Bronchial epithelial cell (primary cell): ENCODE measurements at regions not wholly inside any gene's neighbourhood (a gene's known extent, or its start where the extent isn't known, plus 50 kb on each side); places are given as distances from the start of the nearest gene placed in this dataset.
A peak's percentile ranks its signal among the peaks of the same experiment; 100 is the strongest.

Experiments
- DNase-seq: peaks from one replicate; pipeline ENCODE4 v3.0.0-alpha.2; 2010; ENCODE audit warnings: low read depth
- FAIRE-seq: peaks from 2 replicates; lab custom pipeline; 2011; peaks lifted over from hg19 to GRCh38; lab: Jason Lieb, UNC
- H3K27me3 ChIP-seq: 2 replicates; pipeline ENCODE4 v1.5.1; 2011; ENCODE audit warnings: low read length; ENCODE audit not compliant: control insufficient read depth, insufficient read depth
- H3K36me3 ChIP-seq: 2 replicates; pipeline ENCODE4 v1.5.1; 2011; ENCODE audit warnings: low read length; ENCODE audit not compliant: control insufficient read depth, insufficient read depth
- H3K4me3 ChIP-seq: 2 replicates; pipeline ENCODE4 v1.5.1; 2011; ENCODE audit warnings: mild to moderate bottlenecking, low read depth, low read length, control low read depth
- TF ChIP-seq, protein P1 (sequence below): IDR thresholded peaks from 2 replicates; pipeline ENCODE4 v1.5.1; 2011; ENCODE audit warnings: mild to moderate bottlenecking, moderate library complexity, low read length, control low read depth, inconsistent platforms; ENCODE audit not compliant: insufficient read depth, severe bottlenecking

DNA sequence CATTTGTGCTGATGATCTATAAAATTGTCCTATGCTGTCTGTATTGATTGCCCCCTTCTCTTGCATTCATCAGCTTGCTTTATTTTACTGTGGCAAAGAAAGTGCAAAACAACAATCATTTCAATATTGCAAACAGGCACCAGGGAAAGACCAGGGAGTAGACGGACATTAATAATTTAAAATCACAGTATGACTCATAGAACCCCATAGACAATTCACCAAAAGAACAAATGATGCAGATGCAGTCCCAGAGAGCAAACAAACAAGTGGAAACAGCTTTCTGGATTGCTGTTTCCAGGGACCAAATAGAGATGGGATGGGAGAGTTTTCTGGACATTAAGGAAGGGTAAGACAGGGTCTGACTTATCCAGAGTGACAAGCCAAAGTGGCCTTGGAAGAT lies 70.1 kb downstream of the ABCC12 start:
- peaks cover 3% of the 10 kb centered on the region for H3K27me3 ChIP-seq
- FAIRE-seq (no peak), DNase-seq (no peak)
- no peak overlapping the region for H3K4me3 ChIP-seq
- no peaks in the 10 kb centered on the region for H3K36me3 ChIP-seq
- TF ChIP-seq, protein P1, sequence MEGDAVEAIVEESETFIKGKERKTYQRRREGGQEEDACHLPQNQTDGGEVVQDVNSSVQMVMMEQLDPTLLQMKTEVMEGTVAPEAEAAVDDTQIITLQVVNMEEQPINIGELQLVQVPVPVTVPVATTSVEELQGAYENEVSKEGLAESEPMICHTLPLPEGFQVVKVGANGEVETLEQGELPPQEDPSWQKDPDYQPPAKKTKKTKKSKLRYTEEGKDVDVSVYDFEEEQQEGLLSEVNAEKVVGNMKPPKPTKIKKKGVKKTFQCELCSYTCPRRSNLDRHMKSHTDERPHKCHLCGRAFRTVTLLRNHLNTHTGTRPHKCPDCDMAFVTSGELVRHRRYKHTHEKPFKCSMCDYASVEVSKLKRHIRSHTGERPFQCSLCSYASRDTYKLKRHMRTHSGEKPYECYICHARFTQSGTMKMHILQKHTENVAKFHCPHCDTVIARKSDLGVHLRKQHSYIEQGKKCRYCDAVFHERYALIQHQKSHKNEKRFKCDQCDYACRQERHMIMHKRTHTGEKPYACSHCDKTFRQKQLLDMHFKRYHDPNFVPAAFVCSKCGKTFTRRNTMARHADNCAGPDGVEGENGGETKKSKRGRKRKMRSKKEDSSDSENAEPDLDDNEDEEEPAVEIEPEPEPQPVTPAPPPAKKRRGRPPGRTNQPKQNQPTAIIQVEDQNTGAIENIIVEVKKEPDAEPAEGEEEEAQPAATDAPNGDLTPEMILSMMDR: no peak

DNA sequence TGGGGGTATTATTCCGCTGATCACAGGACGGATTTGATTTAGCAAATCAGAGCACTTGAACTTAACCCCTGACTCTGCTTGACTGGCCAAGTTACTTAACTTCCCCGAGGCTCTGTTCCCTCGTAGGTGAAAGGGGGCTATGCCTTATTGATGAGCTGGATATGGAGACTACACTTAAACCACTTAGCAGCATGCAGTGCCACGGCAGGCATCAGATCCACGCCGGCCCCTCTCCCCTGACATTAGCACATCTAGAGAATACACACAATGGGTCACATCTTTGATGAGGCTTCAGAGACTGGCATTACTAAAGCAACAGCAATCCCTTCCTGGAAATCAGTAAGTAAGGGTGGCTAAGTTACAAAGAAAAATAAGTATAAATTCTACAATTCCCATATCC lies 71.0 kb downstream of the ABCC12 start:
- no peak overlapping the region for H3K4me3 ChIP-seq
- FAIRE-seq (no peak), DNase-seq (no peak)
- H3K36me3 ChIP-seq: no peaks in the 10 kb centered on the region
- TF ChIP-seq, protein P1: no peak
- H3K27me3 ChIP-seq: peaks cover 3% of the 10 kb centered on the region

DNA sequence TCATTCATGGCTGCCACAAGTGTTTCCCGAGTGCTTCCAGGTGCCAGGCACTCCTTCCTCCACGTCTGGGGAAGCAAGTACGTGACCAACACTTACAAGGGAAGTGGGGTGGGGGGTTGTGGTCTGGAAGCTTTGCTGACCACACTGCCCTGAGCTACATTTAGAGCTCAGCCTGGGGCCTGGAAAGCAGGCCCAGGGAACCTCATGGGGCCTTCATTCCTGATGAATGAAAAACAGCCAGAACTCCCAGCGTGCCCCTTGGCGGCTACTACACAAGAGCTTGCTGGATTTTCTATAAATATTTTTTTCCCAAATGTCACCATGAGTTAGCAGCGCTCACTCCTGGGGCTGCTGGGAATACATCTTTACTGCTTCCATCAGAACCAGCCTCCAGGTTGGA lies 73.3 kb downstream of the ABCC12 start:
- DNase-seq (no peak), FAIRE-seq (no peak)
- no peak overlapping the region for H3K4me3 ChIP-seq
- H3K36me3 ChIP-seq: no peaks in the 10 kb centered on the region
- TF ChIP-seq, protein P1: no peak
- H3K27me3 ChIP-seq: peaks cover 3% of the 10 kb centered on the region

DNA sequence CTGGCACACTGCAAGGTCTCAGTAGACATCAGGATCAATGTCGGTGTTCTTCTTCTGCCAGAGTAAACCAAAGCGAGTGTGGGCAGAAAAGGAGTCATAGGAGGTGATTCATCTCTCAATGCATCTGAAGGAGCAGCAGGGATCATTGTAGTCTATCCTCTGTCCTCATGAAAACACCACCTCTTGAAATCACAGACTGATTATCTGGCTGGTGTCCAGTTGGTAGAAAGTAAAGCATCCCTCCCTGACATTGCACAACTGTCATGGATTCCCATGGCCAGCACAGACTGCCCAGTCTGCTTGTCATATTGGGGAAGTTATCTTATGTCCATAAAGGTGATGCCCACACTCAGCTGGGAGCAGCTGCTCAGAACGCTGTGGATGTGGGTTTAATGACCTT lies 74.1 kb downstream of the ABCC12 start:
- TF ChIP-seq, protein P1: no peak
- Histone ChIP-seq H3K36me3 (no peaks in the 10 kb centered on the region), H3K27me3 (peaks cover 3% of the 10 kb centered on the region), H3K4me3 (no peak overlapping the region)
- peak; percentile 97 for FAIRE-seq
- peak; percentile 89 for DNase-seq

DNA sequence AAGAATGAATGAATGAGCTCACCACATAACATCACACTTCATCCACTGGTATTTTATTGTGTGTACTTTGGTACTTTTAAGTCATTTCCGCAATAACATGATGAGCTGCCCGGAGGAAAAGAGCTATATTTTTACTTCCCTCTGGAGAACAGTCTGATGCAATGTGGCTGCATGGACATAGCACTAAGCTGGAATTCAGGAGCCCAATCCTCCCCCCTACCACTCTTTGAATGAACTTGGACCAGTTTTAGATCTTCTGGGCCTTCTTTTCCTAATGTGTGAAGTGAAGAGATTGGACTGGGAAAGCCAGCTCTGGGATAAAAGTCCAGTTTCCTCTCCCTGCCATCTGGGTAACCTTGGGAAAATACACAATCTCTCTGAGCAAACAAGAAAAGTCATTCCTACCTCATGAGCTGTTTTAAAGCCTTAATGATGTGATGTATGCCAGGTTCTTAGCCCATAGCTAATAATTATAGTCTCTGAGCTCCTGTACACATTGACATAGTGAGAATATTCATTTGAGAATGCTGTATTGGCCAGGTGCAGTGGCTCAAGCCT lies 79.3 kb downstream of the ABCC12 start:
- Histone ChIP-seq H3K27me3 (no peaks in the 10 kb centered on the region), H3K4me3 (no peak overlapping the region), H3K36me3 (no peaks in the 10 kb centered on the region)
- FAIRE-seq (no peak), DNase-seq (peak; percentile 32)
- TF ChIP-seq, protein P1: no peak

GRCh38 chr16:48075398-48075797 lies 80.4 kb downstream of the ABCC12 start:
- H3K4me3 ChIP-seq: no peak overlapping the region
- no peak for FAIRE-seq
- DNase-seq: no peak
- no peaks in the 10 kb centered on the region for H3K27me3 ChIP-seq
- TF ChIP-seq, protein P1: no peak
- H3K36me3 ChIP-seq: no peaks in the 10 kb centered on the region
